HUDEP-2 (cell line): ENCODE measurements at regions not wholly inside any gene's neighbourhood (a gene's known extent, or its start where the extent isn't known, plus 50 kb on each side); places are given as distances from the start of the nearest gene placed in this dataset.
"Not testable (repeated sequence)": the region's sequence is repeated elsewhere in the genome, so short reads cannot be mapped to it uniquely, and the experiment has no call there.

Source experiments
- DNase-seq, 76 experiments: peaks; one replicate each; lab custom pipeline; 2025; ENCODE audit not compliant: unreplicated experiment in 76 of 76; lab: John Stamatoyannopoulos, UW

GRCh38 chr20:30631261-30631789, 626.1 kb upstream of the DEFB115 start:
- not testable (repeated sequence) for DNase-seq

- not testable (repeated sequence) for DNase-seq
These were observed 624.7 kb upstream of the DEFB115 start for GRCh38 chr20:30632773-30633172.

DNA sequence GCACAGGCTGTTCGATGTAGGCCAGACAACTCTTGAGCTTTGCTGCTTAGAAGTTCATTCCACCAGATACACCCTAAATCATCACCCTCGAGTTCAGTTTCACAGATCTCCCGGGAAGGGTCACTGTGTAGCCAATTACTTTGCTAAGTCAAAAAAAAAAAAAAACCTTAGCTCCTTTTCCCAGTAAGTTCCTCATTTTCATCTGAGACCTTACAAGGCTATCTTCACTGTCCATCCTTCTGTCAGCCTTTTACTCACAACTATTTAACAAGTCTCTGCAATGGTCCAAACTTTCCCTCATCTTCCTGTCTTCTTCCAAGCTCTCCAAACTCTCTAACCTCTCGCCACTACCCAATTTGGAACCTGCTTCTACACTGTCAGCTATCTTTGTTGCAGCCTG, 615.9 kb upstream of the DEFB115 start:
- DNase-seq: not testable (repeated sequence)

DNA sequence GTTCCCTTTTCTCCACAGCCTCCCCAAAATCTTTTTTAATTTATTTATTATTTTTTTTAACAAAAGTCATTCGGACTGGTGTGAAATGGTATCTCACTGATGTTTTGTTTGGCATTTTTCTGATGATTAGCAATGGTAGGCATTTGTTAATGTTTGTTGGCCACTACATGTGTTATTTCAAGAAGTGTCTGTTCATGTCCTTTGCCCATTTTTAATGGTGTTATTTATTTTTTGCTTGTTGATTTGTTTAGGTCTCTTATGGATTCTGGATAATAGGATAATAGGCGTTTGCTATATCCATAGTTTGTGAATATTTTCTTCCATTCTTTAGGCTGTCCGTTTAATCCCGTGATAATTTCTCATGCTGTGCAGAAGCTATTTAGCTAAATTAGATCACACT, 596.5 kb upstream of the DEFB115 start:
- not testable (repeated sequence) for DNase-seq

DNA sequence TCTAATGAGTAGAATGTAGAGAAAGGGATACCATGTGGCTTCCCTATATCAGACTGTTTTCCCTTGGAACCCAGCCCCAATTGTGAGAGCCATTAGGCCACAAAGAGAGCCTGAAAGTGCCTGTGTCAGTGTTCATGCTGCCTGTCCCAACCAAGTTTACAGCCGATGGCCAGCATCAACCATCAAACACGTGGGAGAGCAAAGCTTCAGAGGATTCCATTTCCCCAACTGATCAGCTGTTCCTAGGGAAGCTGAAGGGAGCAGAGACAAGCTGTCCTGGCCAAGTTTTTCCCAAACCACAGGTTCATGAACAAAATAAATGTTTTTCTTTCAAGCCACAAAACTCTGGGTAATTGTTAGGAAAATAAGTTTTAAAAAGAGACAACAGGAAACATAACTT, 589.0 kb upstream of the DEFB115 start:
- not testable (repeated sequence) for DNase-seq

DNA sequence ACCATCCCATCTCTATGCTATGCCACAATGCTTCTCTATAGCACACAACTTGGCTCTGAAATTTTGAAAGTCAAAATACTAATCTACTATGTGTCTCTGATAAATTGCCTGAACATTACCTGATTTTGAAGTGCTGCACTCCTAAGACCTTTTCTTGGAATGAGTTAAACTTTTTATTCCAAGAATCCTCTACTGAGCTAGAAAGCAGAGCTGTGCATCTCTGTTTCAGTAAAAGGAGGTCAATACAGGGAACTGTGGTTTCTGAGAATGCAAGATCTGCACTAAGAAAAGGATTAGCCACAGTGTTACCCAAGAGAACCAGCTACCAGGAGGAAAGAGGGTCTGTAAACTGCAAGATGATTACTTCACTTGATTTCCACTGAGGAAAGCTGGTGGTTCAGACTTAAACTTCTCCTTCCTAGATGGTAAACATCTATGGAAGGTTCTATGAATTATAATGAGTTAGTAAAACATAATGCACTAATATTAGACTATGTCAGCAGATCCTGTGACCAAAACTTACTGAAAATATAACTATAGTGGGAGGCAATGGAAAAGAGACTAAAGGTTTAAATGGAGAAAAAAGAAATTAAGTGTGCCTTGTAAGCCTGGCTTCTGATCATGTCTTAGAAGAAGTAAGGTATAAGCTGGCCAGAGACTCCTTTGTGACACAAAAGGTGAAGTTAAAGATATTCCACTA, 588.0 kb upstream of the DEFB115 start:
- not testable (repeated sequence) for DNase-seq

GRCh38 chr20:30671120-30671519, 586.3 kb upstream of the DEFB115 start:
- not testable (repeated sequence) for DNase-seq

DNA sequence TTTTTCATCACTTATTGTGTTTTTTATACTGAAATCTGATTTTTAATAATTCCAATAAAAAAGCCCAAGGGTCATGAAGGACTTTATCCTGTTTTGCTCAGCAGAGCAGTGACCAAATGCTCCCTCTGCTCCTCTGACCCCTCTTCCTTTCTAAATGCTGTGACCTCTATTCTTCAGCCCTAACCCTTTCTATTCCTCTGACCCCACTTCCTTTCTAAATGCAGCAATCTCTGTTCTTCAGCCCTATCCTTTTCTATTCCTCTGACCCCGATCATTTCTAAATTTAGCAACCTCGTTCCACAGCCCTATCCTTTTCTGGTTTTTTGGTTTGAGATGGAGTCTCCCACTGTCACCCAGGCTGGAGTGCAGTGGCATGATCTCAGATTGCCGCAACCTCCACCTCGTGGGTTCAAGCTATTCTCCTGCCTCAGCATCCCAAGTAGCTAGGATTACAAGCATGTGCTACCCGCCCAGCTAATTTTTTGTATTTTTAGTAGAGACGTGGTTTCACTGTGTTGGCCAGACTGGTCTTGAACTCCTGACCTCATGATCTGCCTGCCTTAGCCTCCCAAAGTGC, 581.4 kb upstream of the DEFB115 start:
- not testable (repeated sequence) for DNase-seq

DNA sequence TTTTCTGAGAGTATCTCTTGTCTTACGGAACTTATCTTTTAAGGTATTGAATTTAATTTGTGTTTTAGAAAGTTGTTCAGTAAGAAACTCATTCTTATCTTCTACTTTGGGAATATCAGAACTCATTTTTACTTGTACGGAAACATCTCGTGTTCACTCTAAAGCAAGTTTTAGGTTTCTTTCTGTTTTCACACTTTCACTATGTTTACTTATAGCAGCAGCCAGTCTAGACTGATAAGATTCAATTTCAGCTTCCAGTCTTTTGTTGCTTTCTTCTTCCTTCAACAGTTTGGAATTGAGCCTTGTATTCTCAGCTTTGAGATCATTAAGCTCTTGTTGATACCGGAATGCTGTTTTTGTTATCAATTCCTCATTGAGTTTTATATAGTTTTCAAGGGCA, 575.2 kb upstream of the DEFB115 start:
- not testable (repeated sequence) for DNase-seq

DNA sequence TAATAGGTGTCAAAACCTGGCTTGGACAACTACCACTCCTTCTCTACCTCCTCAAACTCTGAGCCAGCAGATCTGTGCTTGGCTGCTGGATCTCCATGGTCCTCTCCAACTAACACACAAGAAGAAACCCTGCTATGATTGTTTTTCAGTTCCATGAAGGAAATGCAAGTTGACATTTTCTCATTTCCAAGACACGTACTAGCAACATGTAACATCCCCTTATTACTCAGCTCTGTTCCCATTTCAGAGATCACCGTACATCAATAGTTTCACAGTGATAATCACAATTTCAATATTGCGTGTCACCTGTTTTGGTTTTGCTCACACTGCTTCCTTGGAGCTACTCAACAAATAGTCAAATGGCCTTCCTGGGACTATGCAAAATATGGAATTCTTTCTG, 544.6 kb upstream of the DEFB115 start:
- not testable (repeated sequence) for DNase-seq

DNA sequence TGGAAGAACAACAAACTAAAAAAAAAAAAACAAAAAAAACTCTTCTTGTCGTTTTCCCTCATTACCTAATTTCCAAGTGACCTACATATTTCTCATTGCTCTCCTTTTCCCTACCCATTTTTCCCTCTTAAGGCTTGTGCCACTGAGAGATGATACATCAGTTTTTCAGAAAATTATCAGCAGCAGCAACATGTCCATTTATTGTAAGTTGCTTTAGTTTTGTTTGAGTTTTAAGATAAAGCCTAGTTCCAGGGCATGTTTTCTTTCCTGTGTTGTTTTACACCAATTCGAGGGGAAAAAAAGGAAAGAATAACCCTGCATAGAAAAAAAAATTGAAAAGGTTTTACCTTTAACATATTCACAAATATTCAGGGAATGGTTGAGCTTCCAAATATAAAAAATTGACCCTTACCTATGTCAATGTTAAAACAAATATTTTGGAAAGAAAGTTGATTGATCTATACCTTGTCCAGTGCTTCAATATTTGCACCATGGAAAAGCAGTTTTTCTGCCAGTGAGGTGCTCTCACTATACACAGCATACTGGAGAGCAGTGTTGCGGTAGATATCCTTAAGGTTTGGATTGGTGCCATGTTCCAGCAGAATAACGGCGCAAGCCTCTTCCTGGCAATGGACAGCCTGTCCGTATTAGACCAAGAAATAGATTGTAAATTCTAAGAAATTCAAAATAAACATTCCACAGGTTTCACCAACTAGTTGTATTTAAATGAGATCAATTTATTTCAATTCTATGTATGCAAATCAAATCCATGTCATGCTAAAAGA, 537.9 kb upstream of the DEFB115 start:
- peak in 21 of 76 experiments; percentile 1 to 49 (median 9) for DNase-seq

GRCh38 chr20:30723511-30723910, 534.0 kb upstream of the DEFB115 start:
- peak in 1 of 76 experiments; percentile 27 for DNase-seq

DNA sequence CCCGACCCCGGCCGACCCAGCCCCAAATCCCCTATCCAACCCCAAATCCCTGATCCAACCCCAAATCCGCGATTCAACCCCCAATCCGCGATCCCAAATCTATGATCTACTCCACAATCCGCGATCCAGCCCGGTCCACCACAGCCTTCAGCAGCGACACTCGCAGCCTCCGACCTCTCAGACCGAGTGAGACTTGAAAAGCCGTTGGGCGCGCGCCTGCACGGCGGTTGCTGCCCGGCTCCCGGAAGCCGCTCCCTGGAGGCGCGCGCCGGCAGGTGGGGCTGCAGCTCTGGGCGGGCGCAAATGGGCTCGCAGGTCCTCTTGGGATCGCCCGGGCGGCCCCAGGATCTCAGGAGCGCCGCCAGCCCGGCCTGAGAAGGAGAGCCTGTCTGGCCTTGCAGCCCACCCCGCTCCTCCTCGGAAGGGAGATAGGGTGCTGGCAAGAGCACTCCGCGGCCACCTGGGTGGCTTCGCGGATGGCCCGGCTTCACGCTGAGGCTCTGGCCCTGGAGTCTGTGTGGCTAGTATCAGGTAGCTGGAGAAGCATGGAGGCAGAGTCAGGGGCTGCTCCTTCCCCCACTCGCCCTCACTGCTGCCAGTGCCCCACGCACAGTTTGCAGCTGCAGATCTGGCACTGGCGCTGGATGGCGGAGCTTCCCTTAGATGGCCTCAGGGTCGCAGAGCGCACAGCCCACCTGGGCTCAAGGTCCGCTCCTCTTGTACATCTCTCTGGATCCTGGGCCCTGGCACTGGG, 533.4 kb upstream of the DEFB115 start:
- peak in 49 of 76 experiments; percentile 4 to 73 (median 44) for DNase-seq

DNA sequence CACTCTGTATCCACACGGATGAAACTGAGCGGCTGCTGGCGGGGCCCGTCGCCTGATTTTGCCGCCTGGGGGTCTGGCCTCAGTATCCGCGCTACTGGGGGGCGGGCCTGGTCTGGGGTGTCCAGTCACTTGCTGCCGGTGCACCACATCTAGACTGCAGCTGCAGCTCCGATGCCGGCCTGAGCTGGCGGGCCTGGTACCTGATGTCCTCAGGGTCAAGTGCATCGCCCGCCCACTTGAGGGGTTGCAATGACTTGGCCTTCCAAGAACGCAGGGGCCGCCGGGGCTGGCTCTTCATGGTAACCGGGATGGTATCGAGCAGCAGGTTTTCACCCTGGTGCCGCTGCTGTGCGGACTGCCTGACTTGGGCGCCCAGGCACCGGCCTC, 532.8 kb upstream of the DEFB115 start:
- not testable (repeated sequence) for DNase-seq

DNA sequence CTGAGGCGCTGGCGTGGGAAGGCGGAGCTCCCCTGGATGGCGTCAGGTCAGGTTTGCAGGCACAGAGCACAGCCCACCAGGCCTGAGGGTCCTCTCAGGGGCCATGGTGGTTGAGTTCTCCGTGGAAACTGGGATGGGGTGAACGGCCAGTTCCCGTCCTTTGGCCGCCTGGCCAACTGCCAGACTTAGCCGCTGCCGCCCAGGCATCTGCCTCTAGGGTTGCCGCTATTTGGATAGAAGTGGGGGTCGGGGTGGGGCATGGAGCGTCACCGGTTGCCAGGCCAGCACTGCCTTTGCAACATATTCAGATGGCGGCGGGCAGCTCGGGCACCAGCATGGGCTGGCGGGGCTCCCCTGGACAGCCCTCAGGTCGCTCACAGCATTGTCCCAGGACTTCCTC, 532.3 kb upstream of the DEFB115 start:
- DNase-seq: not testable (repeated sequence)

- not testable (repeated sequence) for DNase-seq
These were observed 529.1 kb upstream of the DEFB115 start for GRCh38 chr20:30728271-30728885.
